GM15510 (cell line): ENCODE measurements at regions not wholly inside any gene's neighbourhood (a gene's known extent, or its start where the extent isn't known, plus 50 kb on each side); places are given as distances from the start of the nearest gene placed in this dataset.

Experiments
- POLR2A ChIP-seq: IDR thresholded peaks from 3 replicates; pipeline ENCODE4 v1.6.1; 2011; ENCODE audit warnings: borderline replicate concordance; ENCODE audit not compliant: insufficient read length; ENCODE audit errors: extremely low read depth

- no peak for TF ChIP-seq POLR2A
Observed at GRCh38 chr17:77884967-77885641, 73.4 kb upstream of the TNRC6C start.

- TF ChIP-seq POLR2A: no peak
Observed at GRCh38 chr17:77885678-77886386, 72.7 kb upstream of the TNRC6C start.

GRCh38 chr17:77886387-77886728 is 72.1 kb upstream of the TNRC6C start:
- no peak for TF ChIP-seq POLR2A

GRCh38 chr17:77887110-77887463 is 71.4 kb upstream of the TNRC6C start:
- TF ChIP-seq POLR2A: no peak

- TF ChIP-seq POLR2A: no peak
Observed at GRCh38 chr17:77887464-77888241, 70.8 kb upstream of the TNRC6C start.

- TF ChIP-seq POLR2A: no peak
Observed at GRCh38 chr17:77888242-77889134, 70.0 kb upstream of the TNRC6C start.

GRCh38 chr17:77889135-77889505 is 69.4 kb upstream of the TNRC6C start:
- no peak for TF ChIP-seq POLR2A

GRCh38 chr17:77889866-77890760 is 68.4 kb upstream of the TNRC6C start:
- no peak for TF ChIP-seq POLR2A

- TF ChIP-seq POLR2A: no peak
Observed at GRCh38 chr17:77890771-77891170, 67.7 kb upstream of the TNRC6C start.

- no peak for TF ChIP-seq POLR2A
Observed at GRCh38 chr17:77891602-77892001, 66.9 kb upstream of the TNRC6C start.

- no peak for TF ChIP-seq POLR2A
Observed at GRCh38 chr17:77892031-77892430, 66.5 kb upstream of the TNRC6C start.

GRCh38 chr17:77892469-77893143 is 65.9 kb upstream of the TNRC6C start:
- TF ChIP-seq POLR2A: no peak
